GM12892 (cell line): ENCODE measurements at regions not wholly inside any gene's neighbourhood (a gene's known extent, or its start where the extent isn't known, plus 50 kb on each side); places are given as distances from the start of the nearest gene placed in this dataset.

Experiments used
- POLR2A ChIP-seq: IDR thresholded peaks from 2 replicates; pipeline ENCODE4 v1.6.1; 2011; ENCODE audit warnings: low read depth, low read length, control low read depth
- POLR2AphosphoS5 ChIP-seq: IDR thresholded peaks from 2 replicates; pipeline ENCODE4 v1.6.1; 2011; ENCODE audit warnings: low read depth, low read length, control low read depth
- TAF1 ChIP-seq: IDR thresholded peaks from 2 replicates; pipeline ENCODE4 v1.6.1; 2011; ENCODE audit warnings: low read depth, mild to moderate bottlenecking, control low read depth, low read length, borderline replicate concordance

GRCh38 chr10:109773288-109774120 lies 149.8 kb downstream of the XPNPEP1 start:
- TF ChIP-seq POLR2AphosphoS5 = no peak
- TF ChIP-seq POLR2A = no peak
- TF ChIP-seq TAF1 = no peak
